ENCODE measurements at regions not wholly inside any gene's neighbourhood (a gene's known extent, or its start where the extent isn't known, plus 50 kb on each side); places are given as distances from the start of the nearest gene placed in this dataset.

GRCh38 chr10:44671319-44671718 is 239.8 kb upstream of the TMEM72 start:
- Histone ChIP-seq H3K4me1 (ENCODE audit: control insufficient read depth in 2 of 2, insufficient read depth in 2 of 2, low read length in 2 of 2) (peaks cover 0 to 12% of the 10 kb centered on the region in 2 donors), H3K27ac (ENCODE audit: low read depth in 2 of 2, low read length in 2 of 2) (no peak overlapping the region), H3K9me3 (ENCODE audit: control insufficient read depth in 2 of 2, low read length in 2 of 2) (no peaks in the 10 kb centered on the region), H3K4me3 (ENCODE audit: low read length in 2 of 2) (no peak overlapping the region), H3K36me3 (ENCODE audit: control insufficient read depth in 2 of 2, insufficient read depth in 2 of 2, low read length in 2 of 2) (no peaks in the 10 kb centered on the region), H3K9ac (ENCODE audit: low read depth in 1 of 2, low read length in 2 of 2) (no peak overlapping the region), H3K27me3 (ENCODE audit: control insufficient read depth in 2 of 2, insufficient read depth in 2 of 2, low read length in 2 of 2) (no peaks in the 10 kb centered on the region)

GRCh38 chr10:44673245-44673983 is 237.7 kb upstream of the TMEM72 start:
- H3K4me1 ChIP-seq (ENCODE audit: control insufficient read depth in 2 of 2, insufficient read depth in 2 of 2, low read length in 2 of 2): peaks cover 0 to 12% of the 10 kb centered on the region in 2 donors
- H3K27ac ChIP-seq (ENCODE audit: low read depth in 2 of 2, low read length in 2 of 2): no peak overlapping the region
- no peaks in the 10 kb centered on the region for H3K9me3 ChIP-seq (ENCODE audit: control insufficient read depth in 2 of 2, low read length in 2 of 2)
- no peak overlapping the region for H3K4me3 ChIP-seq (ENCODE audit: low read length in 2 of 2)
- H3K27me3 ChIP-seq (ENCODE audit: control insufficient read depth in 2 of 2, insufficient read depth in 2 of 2, low read length in 2 of 2): no peaks in the 10 kb centered on the region
- no peak overlapping the region for H3K9ac ChIP-seq (ENCODE audit: low read depth in 1 of 2, low read length in 2 of 2)
- H3K36me3 ChIP-seq (ENCODE audit: control insufficient read depth in 2 of 2, insufficient read depth in 2 of 2, low read length in 2 of 2): no peaks in the 10 kb centered on the region

- Histone ChIP-seq H3K9ac (ENCODE audit: low read depth in 1 of 2, low read length in 2 of 2) (no peak overlapping the region), H3K4me1 (ENCODE audit: control insufficient read depth in 2 of 2, insufficient read depth in 2 of 2, low read length in 2 of 2) (peaks cover 0 to 12% of the 10 kb centered on the region in 2 donors), H3K4me3 (ENCODE audit: low read length in 2 of 2) (no peak overlapping the region), H3K27me3 (ENCODE audit: control insufficient read depth in 2 of 2, insufficient read depth in 2 of 2, low read length in 2 of 2) (no peaks in the 10 kb centered on the region), H3K9me3 (ENCODE audit: control insufficient read depth in 2 of 2, low read length in 2 of 2) (no peaks in the 10 kb centered on the region), H3K27ac (ENCODE audit: low read depth in 2 of 2, low read length in 2 of 2) (no peak overlapping the region), H3K36me3 (ENCODE audit: control insufficient read depth in 2 of 2, insufficient read depth in 2 of 2, low read length in 2 of 2) (no peaks in the 10 kb centered on the region)
Measured at GRCh38 chr10:44674536-44675386, 236.4 kb upstream of the TMEM72 start.

- H3K27me3 ChIP-seq (ENCODE audit: control insufficient read depth in 2 of 2, insufficient read depth in 2 of 2, low read length in 2 of 2): no peaks in the 10 kb centered on the region
- no peak overlapping the region for H3K4me3 ChIP-seq (ENCODE audit: low read length in 2 of 2)
- no peaks in the 10 kb centered on the region for H3K36me3 ChIP-seq (ENCODE audit: control insufficient read depth in 2 of 2, insufficient read depth in 2 of 2, low read length in 2 of 2)
- peaks cover 0 to 12% of the 10 kb centered on the region in 2 donors for H3K4me1 ChIP-seq (ENCODE audit: control insufficient read depth in 2 of 2, insufficient read depth in 2 of 2, low read length in 2 of 2)
- H3K27ac ChIP-seq (ENCODE audit: low read depth in 2 of 2, low read length in 2 of 2): no peak overlapping the region
- no peak overlapping the region for H3K9ac ChIP-seq (ENCODE audit: low read depth in 1 of 2, low read length in 2 of 2)
- no peaks in the 10 kb centered on the region for H3K9me3 ChIP-seq (ENCODE audit: control insufficient read depth in 2 of 2, low read length in 2 of 2)
Measured at GRCh38 chr10:44675387-44675874, 235.7 kb upstream of the TMEM72 start.

GRCh38 chr10:44680764-44681163 is 230.4 kb upstream of the TMEM72 start:
- Histone ChIP-seq H3K4me3 (ENCODE audit: low read length in 2 of 2) (no peak overlapping the region), H3K36me3 (ENCODE audit: control insufficient read depth in 2 of 2, insufficient read depth in 2 of 2, low read length in 2 of 2) (no peaks in the 10 kb centered on the region), H3K9ac (ENCODE audit: low read depth in 1 of 2, low read length in 2 of 2) (no peak overlapping the region), H3K27me3 (ENCODE audit: control insufficient read depth in 2 of 2, insufficient read depth in 2 of 2, low read length in 2 of 2) (no peaks in the 10 kb centered on the region), H3K27ac (ENCODE audit: low read depth in 2 of 2, low read length in 2 of 2) (no peak overlapping the region), H3K9me3 (ENCODE audit: control insufficient read depth in 2 of 2, low read length in 2 of 2) (no peaks in the 10 kb centered on the region), H3K4me1 (ENCODE audit: control insufficient read depth in 2 of 2, insufficient read depth in 2 of 2, low read length in 2 of 2) (no peaks in the 10 kb centered on the region)

GRCh38 chr10:44682507-44682906 is 228.6 kb upstream of the TMEM72 start:
- Histone ChIP-seq H3K4me1 (ENCODE audit: control insufficient read depth in 2 of 2, insufficient read depth in 2 of 2, low read length in 2 of 2) (no peaks in the 10 kb centered on the region), H3K9ac (ENCODE audit: low read depth in 1 of 2, low read length in 2 of 2) (no peak overlapping the region), H3K27me3 (ENCODE audit: control insufficient read depth in 2 of 2, insufficient read depth in 2 of 2, low read length in 2 of 2) (no peaks in the 10 kb centered on the region), H3K4me3 (ENCODE audit: low read length in 2 of 2) (no peak overlapping the region), H3K36me3 (ENCODE audit: control insufficient read depth in 2 of 2, insufficient read depth in 2 of 2, low read length in 2 of 2) (no peaks in the 10 kb centered on the region), H3K27ac (ENCODE audit: low read depth in 2 of 2, low read length in 2 of 2) (no peak overlapping the region), H3K9me3 (ENCODE audit: control insufficient read depth in 2 of 2, low read length in 2 of 2) (no peaks in the 10 kb centered on the region)

- Histone ChIP-seq H3K9ac (ENCODE audit: low read depth in 1 of 2, low read length in 2 of 2) (no peak overlapping the region), H3K27me3 (ENCODE audit: control insufficient read depth in 2 of 2, insufficient read depth in 2 of 2, low read length in 2 of 2) (no peaks in the 10 kb centered on the region)
Measured at GRCh38 chr10:44684661-44685060, 226.5 kb upstream of the TMEM72 start.

GRCh38 chr10:44685220-44685619 is 225.9 kb upstream of the TMEM72 start:
- Histone ChIP-seq H3K9me3 (ENCODE audit: control insufficient read depth in 2 of 2, low read length in 2 of 2) (no peaks in the 10 kb centered on the region), H3K27ac (ENCODE audit: low read depth in 2 of 2, low read length in 2 of 2) (no peak overlapping the region), H3K4me1 (ENCODE audit: control insufficient read depth in 2 of 2, insufficient read depth in 2 of 2, low read length in 2 of 2) (no peaks in the 10 kb centered on the region), H3K9ac (ENCODE audit: low read depth in 1 of 2, low read length in 2 of 2) (no peak overlapping the region), H3K36me3 (ENCODE audit: control insufficient read depth in 2 of 2, insufficient read depth in 2 of 2, low read length in 2 of 2) (no peaks in the 10 kb centered on the region), H3K27me3 (ENCODE audit: control insufficient read depth in 2 of 2, insufficient read depth in 2 of 2, low read length in 2 of 2) (no peaks in the 10 kb centered on the region), H3K4me3 (ENCODE audit: low read length in 2 of 2) (no peak overlapping the region)

More at GRCh38 chr10:44684661-44685060, 226.5 kb upstream of the TMEM72 start:
- no peaks in the 10 kb centered on the region for H3K9me3 ChIP-seq (ENCODE audit: control insufficient read depth in 2 of 2, low read length in 2 of 2)
- no peak overlapping the region for H3K27ac ChIP-seq (ENCODE audit: low read depth in 2 of 2, low read length in 2 of 2)
- no peaks in the 10 kb centered on the region for H3K36me3 ChIP-seq (ENCODE audit: control insufficient read depth in 2 of 2, insufficient read depth in 2 of 2, low read length in 2 of 2)
- no peak overlapping the region for H3K4me3 ChIP-seq (ENCODE audit: low read length in 2 of 2)
- H3K4me1 ChIP-seq (ENCODE audit: control insufficient read depth in 2 of 2, insufficient read depth in 2 of 2, low read length in 2 of 2): no peaks in the 10 kb centered on the region

GRCh38 chr10:44685747-44686146 is 225.4 kb upstream of the TMEM72 start:
- Histone ChIP-seq H3K36me3 (ENCODE audit: control insufficient read depth in 2 of 2, insufficient read depth in 2 of 2, low read length in 2 of 2) (no peaks in the 10 kb centered on the region), H3K27me3 (ENCODE audit: control insufficient read depth in 2 of 2, insufficient read depth in 2 of 2, low read length in 2 of 2) (no peaks in the 10 kb centered on the region), H3K4me1 (ENCODE audit: control insufficient read depth in 2 of 2, insufficient read depth in 2 of 2, low read length in 2 of 2) (no peaks in the 10 kb centered on the region), H3K27ac (ENCODE audit: low read depth in 2 of 2, low read length in 2 of 2) (no peak overlapping the region), H3K9me3 (ENCODE audit: control insufficient read depth in 2 of 2, low read length in 2 of 2) (no peaks in the 10 kb centered on the region), H3K9ac (ENCODE audit: low read depth in 1 of 2, low read length in 2 of 2) (no peak overlapping the region), H3K4me3 (ENCODE audit: low read length in 2 of 2) (no peak overlapping the region)

- H3K9me3 ChIP-seq (ENCODE audit: control insufficient read depth in 2 of 2, low read length in 2 of 2): no peaks in the 10 kb centered on the region
- H3K9ac ChIP-seq (ENCODE audit: low read depth in 1 of 2, low read length in 2 of 2): no peak overlapping the region
- no peaks in the 10 kb centered on the region for H3K27me3 ChIP-seq (ENCODE audit: control insufficient read depth in 2 of 2, insufficient read depth in 2 of 2, low read length in 2 of 2)
- no peak overlapping the region for H3K4me3 ChIP-seq (ENCODE audit: low read length in 2 of 2)
- H3K36me3 ChIP-seq (ENCODE audit: control insufficient read depth in 2 of 2, insufficient read depth in 2 of 2, low read length in 2 of 2): no peaks in the 10 kb centered on the region
- H3K27ac ChIP-seq (ENCODE audit: low read depth in 2 of 2, low read length in 2 of 2): no peak overlapping the region
- H3K4me1 ChIP-seq (ENCODE audit: control insufficient read depth in 2 of 2, insufficient read depth in 2 of 2, low read length in 2 of 2): no peaks in the 10 kb centered on the region
Measured at GRCh38 chr10:44689368-44689767, 221.8 kb upstream of the TMEM72 start.
